Activated CD4-positive, alpha-beta T cell treated with anti-CD3 and anti-CD28 coated beads for 48 hours (primary cell): ENCODE measurements at regions not wholly inside any gene's neighbourhood (a gene's known extent, or its start where the extent isn't known, plus 50 kb on each side); places are given as distances from the start of the nearest gene placed in this dataset.

ENCODE experiments used
- DNase-seq: peaks from one replicate; pipeline ENCODE4 v3.0.0-alpha.2; 2020

DNA sequence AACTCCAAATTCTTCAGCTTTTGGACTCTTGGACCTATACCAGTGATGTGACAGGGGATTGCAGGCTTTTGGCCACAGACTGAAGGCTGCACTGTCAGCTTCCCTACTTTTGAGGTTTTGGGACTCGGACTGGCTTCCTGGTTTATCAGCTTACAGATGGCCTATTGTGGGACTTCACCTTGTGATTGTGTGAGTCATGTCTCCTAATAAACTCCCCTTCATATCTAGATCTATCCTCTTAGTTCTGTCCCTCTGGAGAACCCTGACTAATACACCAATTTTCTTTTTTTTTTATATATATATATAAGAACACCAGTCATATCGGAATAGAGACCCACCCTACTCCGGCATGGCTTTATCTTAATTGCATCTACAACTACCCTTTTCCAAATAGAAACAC lies 166.8 kb downstream of the ETV1 start:
- DNase-seq = no peak

DNA sequence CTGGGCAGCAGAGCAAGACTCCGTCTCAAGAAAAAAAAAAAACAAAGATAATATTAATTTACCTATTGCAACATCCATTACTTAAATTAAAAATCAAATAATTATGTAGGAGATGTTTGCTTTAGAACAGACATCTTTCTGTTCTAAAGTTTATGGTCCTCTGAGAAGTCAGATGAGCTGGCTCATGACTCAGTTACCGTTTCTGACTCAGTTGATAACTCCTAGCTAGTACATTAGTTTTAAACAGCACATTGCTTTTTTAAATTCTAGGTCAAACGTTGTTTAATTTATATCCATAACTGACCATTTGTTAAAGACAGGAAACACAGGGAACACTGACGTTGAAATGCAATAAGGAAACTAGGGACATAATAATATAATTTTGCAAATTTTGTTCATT lies 162.7 kb downstream of the ETV1 start:
- DNase-seq = no peak

DNA sequence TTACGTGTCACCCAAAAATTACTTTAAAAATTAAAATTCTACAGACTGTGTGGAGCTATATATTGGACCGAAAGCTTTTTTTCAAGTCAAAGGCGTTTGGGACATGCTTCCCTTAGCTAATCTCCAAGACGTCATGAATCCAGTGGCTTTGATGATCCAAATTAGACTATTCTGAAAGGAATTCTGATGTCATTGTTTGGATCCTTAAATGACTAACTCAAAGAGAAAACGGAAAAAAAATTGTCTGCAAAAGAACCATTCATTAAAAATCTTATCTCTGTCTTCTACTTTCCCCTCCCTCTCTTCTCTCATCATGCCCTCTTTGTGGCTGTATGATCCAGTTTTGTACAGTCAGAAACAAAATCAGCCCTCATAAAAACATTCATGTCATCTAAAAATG lies 161.8 kb downstream of the ETV1 start:
- no peak for DNase-seq

DNA sequence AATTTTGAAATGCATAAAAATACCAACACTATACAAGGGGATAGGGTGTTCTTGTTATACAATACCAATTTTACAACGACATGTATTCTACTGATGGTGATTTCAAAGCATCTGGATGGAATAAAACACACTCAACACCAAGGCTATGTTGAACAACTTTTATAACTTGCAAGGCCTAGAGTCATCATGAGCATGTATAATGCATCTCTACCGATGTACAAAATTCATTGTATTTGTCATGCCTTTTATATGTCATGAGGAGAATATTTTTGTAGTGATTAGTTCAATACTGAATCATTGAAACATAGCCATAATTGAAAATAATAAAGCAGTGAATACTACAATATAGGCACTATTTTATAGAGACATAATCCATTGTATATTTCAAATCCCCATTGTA lies 160.2 kb downstream of the ETV1 start:
- DNase-seq = no peak

DNA sequence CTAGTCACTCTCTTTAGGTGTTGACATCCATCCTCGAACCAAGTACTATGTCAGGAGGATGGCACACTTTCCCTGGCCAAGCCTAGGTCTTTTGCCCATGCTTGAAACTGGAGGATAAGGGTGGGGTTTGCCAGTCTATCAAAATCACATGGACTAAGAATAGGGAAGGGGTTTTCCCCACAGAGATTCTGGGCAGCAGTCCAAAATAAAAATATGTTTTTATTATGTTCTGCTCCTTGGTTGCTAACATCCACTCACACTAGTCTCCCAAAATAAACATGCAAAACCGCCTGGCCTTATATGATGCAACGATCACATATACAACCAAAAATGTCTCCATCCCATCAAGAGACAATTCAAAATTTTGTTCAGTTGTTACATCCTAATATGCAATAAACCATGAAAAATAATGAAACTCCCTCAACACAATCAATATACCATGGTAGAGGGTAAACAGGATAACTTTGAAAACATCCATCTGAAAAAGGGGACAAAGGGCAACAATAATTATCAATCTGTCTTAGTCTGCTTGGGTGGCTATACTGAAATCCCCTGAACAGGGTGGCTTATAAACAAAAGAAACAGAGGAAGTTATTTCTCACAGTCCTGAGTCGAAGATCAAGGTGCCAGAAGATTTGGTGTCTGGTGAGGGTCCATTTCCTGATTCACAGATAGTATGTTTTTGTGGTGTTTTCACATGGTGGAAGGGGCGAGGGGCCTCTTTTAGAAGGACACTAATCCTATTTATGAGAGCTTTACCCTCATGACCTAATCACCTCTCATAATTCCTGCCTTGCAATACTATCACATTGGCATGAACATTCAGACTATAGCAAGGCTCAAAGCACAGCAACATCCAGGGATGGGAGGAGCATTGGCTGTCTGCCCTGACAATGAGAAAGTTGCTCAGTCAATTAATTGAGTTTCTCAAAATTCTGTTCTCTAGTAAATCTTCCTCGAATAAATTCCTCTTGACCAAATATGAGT lies 159.3 kb downstream of the ETV1 start:
- DNase-seq = no peak

DNA sequence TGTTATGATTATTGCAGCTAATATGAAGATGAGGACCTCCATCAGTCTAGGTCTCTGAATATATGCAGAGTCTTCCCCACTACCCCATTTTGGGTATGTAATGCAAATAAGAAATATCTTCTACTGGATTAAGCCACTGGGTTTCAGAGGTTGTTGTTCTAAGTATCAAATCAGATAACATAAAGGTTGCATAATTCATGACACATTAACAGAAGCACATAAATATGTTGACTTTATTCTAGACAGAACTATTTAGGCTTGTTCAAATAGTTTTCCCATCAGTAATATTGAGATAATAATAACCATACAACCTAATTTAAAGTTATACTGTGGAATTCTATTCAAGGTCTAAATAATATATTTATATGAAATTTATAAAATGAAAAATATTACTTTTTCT lies 157.1 kb downstream of the ETV1 start:
- DNase-seq = no peak

DNA sequence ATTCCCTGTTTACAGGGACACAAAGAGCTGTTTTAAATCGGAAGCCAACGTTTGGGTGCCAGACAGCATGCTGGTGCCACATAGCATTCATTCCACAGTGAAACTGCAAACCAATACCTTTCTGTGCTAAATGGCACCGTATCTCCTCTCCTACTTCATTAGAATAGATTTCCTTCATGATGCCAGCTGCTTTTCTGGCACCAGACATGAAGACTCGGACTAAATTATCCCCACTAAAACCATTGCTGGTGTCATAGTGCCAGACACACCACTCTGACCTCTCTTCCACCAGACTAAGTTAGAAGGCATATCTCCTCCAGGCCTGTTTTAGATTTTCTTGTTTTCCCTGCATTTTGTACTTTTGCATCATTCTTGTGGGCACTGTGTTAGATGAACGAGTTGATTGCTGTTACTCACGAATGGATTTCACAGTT lies 155.1 kb downstream of the ETV1 start:
- DNase-seq = no peak

DNA sequence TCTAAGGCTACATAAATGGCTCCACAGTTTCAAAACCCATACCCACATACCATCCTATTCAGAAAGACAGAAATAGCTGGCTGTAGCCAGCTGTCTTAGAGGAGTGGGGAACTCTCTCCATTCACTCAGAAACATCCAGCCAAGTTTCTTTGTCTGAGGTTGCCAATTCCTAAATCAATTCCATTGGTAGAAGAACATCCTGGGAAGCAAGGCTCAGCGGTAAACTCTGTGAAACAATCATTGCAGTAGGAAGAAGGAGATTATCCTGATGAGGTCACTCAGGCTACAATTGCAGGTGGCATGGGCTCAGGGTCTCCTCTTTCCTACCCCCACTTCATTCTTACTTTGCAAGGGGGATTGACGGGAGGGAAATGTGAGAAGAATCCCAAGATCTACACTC lies 154.0 kb downstream of the ETV1 start:
- no peak for DNase-seq

DNA sequence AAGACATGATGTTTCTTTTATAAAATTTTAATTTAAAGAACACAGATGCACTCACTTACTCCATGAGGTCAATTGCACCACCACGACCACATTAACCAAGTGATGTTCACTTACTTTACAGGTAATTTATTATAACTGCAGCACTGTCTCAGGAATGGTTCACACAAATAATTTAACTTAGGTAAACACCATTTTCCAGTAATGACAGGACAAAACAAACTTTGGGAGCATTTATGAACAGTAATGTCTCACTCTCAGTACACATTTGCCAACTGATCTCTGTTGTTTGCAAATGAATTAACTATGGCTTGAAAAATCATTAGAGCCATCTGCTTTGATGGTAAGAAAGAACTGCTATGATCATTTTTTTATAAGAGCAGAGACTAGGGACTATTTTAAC lies 150.4 kb downstream of the ETV1 start:
- no peak for DNase-seq
